ENCODE measurements at regions not wholly inside any gene's neighbourhood (a gene's known extent, or its start where the extent isn't known, plus 50 kb on each side); places are given as distances from the start of the nearest gene placed in this dataset.
A peak's percentile ranks its signal among the peaks of the same experiment; 100 is the strongest.

GRCh38 chr22:48517039-48518030 is 1310.3 kb downstream of the BRD1 start:
- TF ChIP-seq POLR2A (IDR thresholded peaks at IDR 0.05; ENCODE audit: extremely low read depth, insufficient read length) = no peak
- peak; percentile 29 for TF ChIP-seq CTCF (IDR thresholded peaks at IDR 0.05; ENCODE audit: low read depth, low read length)
- no peak for TF ChIP-seq MAX (IDR thresholded peaks at IDR 0.05; ENCODE audit: low read depth, low read length)
- TF ChIP-seq MYC (IDR thresholded peaks at IDR 0.05; ENCODE audit: low read depth, low read length) = no peak

Measured in NB4 (cell line).